Omental fat pad (tissue), 3 donors: ENCODE measurements at regions not wholly inside any gene's neighbourhood (a gene's known extent, or its start where the extent isn't known, plus 50 kb on each side); places are given as distances from the start of the nearest gene placed in this dataset.

ENCODE experiments used
- ATAC-seq: fragments of 150-250 bp; one replicate; pipeline ENCODE4 v1.9.1; 2016; ENCODE audit warnings: mild to moderate bottlenecking, moderate library complexity; ENCODE audit not compliant: low FRiP score
- DNase-seq: peaks from one replicate; pipeline ENCODE4 v3.0.0-alpha.2; 2019; ENCODE audit warnings: low spot score
- TF ChIP-seq, protein P1 (sequence below), 3 donors: fragments of 450-650 bp; IDR thresholded peaks; one replicate each; pipeline ENCODE4 v1.5.1; 2016 to 2017; ENCODE audit warnings: antibody characterized with exemption in 3 of 3, mild to moderate bottlenecking in 3 of 3, moderate library complexity in 2 of 3

DNA sequence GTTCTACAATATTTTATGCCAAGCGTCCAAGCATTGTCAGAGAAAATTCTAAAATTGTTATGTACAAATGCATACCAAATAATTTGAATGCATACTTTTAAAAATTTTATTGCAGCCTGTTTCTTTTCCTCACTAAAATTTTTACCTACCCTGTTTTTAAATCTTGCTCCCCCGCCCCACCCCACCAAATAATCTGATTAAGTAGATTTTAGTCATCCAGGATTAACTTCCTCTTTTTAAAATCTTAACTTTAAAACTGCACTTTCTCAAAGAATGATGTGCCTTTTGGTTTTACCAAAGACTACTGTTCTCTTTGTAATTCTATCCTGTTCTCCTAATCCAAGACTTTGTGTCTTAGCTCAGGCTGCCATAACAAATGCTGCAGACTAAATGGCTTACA is 269.4 kb upstream of the FN1 start:
- no peak for ATAC-seq
- no peak for DNase-seq
- TF ChIP-seq, protein P1, sequence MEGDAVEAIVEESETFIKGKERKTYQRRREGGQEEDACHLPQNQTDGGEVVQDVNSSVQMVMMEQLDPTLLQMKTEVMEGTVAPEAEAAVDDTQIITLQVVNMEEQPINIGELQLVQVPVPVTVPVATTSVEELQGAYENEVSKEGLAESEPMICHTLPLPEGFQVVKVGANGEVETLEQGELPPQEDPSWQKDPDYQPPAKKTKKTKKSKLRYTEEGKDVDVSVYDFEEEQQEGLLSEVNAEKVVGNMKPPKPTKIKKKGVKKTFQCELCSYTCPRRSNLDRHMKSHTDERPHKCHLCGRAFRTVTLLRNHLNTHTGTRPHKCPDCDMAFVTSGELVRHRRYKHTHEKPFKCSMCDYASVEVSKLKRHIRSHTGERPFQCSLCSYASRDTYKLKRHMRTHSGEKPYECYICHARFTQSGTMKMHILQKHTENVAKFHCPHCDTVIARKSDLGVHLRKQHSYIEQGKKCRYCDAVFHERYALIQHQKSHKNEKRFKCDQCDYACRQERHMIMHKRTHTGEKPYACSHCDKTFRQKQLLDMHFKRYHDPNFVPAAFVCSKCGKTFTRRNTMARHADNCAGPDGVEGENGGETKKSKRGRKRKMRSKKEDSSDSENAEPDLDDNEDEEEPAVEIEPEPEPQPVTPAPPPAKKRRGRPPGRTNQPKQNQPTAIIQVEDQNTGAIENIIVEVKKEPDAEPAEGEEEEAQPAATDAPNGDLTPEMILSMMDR (IDR thresholded peaks at IDR 0.05) = no peak

DNA sequence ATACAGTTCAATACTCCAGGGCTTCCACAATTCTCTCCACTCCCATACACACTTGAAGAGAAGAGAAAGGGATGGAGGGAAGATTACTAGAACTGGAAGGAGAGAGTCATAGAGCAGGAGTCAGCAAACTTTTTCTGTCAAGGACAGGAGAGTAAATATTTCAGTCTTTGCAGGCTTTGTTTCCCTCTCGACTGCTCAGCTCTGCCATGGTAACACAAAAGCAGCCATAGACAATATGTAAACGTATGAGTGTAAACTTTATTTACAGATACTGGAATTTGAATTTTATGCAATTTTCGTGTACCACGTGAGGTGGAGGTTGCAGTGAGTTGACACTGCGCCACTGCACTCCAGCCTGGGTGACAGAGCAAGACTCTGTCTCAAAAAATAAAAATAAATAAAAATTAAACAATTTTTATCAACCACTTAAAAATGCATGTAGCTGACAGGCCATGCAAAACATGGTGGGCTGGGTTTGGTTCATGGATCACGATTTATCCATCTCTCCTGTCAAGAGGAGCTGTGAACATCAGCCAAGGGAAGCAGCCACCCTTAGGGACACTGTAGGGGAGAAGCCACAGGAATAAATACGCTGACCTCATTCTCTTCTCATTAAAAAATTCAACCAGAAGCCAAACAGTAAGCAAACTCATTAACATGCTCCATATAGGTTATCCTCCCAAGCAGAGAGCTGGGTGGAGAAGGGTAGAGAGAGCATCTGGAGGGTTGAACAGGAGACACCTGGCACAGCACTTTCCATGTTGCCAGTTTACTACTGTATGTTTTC is 266.4 kb upstream of the FN1 start:
- DNase-seq = no peak
- TF ChIP-seq, protein P1 (IDR thresholded peaks at IDR 0.05) = no peak

DNA sequence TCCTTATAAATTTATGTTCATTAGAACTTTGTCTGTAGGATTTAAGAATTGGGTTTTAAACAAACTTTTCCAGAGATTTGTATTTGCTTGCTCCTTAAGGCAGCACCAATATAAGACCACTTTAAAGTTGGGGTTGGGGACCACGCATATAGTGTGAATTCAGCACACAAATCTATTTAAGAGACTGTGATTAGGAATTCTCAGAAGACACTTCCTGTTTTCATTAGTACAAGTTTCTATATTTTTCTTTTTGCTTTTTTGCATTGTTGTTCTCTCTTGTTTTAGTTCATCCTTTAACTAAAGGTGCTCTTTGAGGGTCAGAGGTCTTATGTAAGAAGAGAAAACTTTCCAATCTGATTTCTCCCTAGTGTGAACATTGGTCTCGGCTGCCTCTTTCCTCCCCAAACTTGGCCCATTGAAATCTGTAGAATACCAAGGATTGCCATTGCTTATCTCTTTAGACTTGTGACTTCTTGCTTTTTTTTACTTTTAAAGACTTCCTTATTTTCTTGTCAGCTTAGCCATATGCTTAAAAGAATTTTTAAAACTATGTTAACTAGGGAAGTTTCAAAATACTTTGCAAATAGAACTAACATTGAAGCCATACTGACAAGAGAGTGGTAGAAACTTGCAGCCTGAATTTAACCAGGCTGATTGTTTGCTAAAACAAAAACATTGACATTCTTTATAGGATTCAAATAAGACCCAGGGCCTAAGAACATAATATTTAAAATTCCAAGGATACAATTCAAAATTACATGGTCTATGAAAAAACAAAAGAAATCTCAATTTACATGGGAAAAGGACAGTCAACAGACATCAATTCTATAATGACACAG is 264.1 kb upstream of the FN1 start:
- TF ChIP-seq, protein P1 (IDR thresholded peaks at IDR 0.05) = no peak
- ATAC-seq = no peak
- no peak for DNase-seq

More for the DNA sequence above, 266.4 kb upstream of the FN1 start:
- ATAC-seq = no peak

DNA sequence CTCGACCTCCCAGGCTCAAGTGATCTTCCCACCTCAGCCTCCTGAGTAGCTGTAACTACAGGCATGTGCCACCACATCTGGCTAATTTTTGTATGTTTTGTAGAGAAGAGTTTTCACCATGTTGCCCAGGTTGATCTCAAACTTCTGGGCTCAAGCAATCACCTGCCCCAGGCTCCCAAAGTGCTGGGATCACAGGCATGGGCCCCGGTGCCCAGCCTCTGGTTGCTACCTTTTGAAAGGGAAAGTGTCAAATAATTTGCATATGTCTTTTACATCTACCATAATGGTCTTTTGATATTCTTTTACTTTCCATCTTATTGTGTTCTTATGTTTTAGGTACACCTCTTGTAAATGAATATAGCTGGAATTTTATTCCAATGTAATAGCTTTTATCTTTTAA is 263.1 kb upstream of the FN1 start:
- DNase-seq = no peak
- TF ChIP-seq, protein P1 (IDR thresholded peaks at IDR 0.05) = no peak
- no peak for ATAC-seq

DNA sequence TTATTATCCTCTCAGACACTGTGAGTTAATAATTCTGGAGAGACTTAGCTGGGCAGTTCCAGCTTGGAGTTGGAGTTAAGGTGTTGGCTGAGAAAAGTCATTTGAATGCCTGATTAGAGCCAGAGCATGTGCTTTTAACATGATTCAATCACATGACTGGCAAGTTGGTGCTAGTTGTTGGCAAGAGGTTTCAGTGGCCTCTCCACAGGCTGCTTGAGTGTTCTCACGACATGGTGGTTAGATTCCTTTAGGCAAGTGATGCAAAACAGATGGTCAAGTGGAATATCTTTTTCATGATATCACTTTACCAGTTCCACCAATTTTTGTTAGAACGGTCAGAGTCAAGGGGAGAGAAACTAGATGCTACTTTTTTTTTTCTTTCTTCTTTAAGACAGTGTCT is 262.7 kb upstream of the FN1 start:
- ATAC-seq = no peak

DNA sequence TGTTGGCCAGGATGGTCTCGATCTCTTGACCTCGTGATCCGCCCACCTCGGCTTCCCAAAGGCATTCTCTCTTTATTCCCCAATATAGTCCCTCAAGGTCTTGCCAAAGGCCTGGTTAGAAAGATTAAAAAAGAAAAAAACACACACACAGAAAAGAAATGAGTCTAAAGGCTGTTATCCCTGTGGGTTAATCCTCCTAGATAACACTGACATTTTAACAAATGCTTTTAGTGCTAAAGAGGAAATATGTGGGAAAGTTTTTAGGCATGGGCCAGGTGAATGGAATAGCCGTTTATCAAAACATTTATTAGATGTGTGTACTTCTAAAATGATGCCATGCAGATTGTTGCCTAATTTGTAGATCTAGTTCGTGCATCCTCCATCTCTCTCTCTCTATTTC is 261.6 kb upstream of the FN1 start:
- DNase-seq (no peak), ATAC-seq (no peak)
- TF ChIP-seq, protein P1 (IDR thresholded peaks at IDR 0.05) = no peak

More for the DNA sequence above, 262.7 kb upstream of the FN1 start:
- TF ChIP-seq, protein P1 (IDR thresholded peaks at IDR 0.05) = no peak
- no peak for DNase-seq
